Renal pelvis (tissue), 1 donor: ENCODE measurements at regions not wholly inside any gene's neighbourhood (a gene's known extent, or its start where the extent isn't known, plus 50 kb on each side); places are given as distances from the start of the nearest gene placed in this dataset.
"Not testable (repeated sequence)": the region's sequence is repeated elsewhere in the genome, so short reads cannot be mapped to it uniquely, and the experiment has no call there.

ENCODE experiments used
- DNase-seq: peaks from one replicate; pipeline ENCODE4 v3.0.0-alpha.2; 2013

DNA sequence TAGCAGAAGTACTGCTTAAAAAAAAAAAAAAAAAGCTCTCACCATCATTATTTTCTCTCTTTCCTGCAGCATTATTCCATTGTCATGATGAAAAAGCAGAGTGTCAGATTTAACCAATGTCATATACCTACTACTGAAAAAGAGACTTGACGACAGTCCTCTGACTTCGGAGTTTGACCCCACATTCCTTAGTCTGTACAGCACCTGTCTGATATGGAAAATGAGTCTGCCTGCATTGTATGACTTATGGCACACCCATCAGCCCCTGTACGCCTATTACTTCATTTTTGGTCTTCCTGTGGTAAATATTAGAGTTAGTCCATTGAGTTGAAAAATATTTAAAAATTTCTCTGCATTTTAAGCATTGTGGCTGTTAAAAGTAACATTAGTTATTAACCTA, 54.5 kb upstream of the NOX4 start:
- DNase-seq: no peak

DNA sequence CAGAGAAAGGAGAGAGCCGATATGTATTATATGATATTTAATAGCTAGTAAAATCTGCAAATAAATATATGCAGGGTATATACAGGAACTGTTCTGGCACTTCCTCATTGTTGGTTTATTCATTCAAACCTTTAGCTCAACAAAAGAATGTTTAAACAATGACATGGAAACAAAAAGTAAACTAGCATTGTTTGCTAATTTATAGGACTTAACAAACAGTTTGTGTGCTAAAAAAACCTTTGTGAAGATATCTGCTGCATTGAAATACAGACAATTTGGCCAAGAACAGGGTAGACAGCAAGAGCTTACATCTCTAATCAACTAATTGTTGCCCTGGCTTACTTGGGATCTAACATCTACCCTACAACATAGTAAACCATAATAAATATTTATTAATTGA, 64.6 kb upstream of the NOX4 start:
- not testable (repeated sequence) for DNase-seq

DNA sequence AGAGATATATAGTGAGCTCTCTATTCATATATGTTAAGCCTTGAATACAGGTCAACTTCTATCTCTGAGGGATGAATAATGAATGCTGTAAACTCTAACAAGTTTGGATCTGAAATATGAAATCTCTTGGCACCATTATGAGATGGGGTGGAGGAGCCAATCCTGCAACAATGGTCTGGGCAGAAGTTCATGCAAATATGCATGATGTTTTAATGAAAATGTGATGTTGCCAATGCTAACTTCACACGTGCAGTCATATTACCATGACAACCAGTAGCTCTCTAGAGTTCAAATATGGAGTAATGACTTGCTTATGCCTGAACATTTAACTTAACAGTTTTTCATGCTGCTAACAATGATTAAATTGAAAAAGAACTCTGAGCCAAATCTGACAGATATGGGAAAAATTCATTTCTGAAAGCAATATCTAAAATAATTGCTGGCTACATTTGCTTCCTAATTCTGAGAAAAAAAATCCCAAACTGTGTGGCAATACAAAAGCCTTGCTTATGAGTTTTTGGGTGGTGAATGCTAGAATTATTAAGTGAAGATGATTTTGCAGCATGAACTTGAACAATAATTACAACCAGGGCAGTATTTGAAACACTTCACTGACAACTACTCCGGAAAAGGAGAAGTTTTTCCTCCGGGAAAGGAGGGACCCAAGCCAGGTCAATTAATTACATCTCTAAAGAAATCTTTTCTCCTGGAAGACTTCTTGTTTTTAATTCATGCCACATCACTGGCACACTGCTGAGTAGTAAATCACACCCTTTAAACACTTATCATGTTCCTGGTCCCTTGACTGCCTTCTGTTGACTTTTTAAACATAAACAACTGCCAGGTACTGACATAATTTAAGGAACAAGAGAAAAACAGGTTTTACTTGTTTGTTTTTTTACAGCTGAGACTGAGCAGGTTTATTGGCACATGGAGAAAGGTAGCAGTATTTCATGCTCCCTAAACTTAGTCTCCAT, 65.8 kb upstream of the NOX4 start:
- peak; percentile 65 for DNase-seq

DNA sequence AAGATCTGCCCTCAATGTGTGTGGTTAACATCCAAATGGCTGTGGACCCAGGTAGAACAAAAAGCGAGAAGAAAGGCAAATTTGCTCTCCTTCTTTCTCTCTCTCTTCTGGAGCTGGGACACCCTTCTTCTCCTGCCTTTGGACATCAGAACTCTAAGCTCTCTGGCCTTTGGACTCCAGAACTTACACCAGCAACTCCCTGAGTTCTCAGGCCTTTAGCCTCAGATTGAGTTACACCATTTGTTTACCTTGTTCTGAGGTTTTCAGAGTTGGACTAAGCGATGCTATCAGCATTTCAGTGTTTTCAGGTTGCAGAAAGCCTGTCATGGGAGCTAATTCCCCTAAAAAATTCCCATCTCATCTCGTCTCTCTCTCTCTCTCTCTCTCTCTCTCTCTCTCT, 69.4 kb upstream of the NOX4 start:
- not testable (repeated sequence) for DNase-seq

DNA sequence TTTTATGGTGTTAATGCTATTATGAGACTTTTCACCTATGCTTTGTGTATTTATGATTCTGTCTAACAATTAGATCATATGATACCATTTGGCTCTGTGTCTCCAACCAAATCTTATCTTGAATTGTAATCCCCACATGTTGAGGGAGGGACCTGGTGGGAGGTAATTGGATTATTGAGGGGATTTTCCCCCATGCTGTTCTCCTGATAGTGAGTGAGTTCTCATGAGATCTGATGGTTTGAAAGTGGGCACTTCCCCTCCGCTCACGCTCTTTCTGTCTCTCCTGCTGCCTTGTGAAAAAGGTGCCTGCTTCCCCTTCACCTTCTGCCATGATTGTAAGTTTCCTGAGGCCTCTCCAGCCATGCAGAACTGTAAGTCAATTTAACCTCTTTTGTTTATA, 71.6 kb upstream of the NOX4 start:
- DNase-seq: not testable (repeated sequence)

DNA sequence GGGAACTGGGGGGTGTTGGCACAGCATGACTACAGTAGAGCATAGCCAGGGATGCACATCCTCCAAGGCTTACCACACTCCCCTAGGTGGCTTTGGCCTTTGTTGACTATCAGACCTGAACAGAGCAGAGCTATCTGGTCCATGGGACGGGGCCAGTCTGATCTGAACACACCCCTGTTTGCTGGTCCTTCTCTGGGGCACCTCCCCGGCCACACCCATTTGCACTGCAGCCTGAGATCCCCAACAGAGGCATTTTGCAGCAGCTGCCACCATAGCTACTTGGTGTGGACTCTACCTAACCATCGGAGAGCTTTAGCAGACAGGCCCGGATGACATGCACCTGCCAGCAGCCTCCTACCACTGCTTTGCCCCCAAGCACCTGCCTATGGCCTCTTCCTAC, 75.8 kb upstream of the NOX4 start:
- no peak for DNase-seq

DNA sequence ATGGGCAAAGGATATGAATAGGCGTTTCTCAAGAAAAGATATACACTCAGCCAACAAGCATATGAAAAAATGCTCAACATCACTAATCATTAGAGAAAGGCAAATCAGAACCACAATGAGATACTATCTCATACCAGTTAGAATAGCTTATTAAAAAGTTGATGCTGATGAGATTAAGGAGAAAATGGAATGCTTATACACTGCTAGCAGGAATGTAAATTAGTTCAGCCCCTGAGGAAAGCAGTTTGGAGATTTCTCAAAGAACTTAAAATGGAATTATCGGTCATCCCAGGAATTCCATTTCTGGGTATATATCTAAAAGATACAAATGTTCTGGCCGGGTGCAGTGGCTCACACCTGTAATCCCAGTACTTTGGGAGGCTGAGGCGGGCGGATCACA, 78.2 kb upstream of the NOX4 start:
- not testable (repeated sequence) for DNase-seq

DNA sequence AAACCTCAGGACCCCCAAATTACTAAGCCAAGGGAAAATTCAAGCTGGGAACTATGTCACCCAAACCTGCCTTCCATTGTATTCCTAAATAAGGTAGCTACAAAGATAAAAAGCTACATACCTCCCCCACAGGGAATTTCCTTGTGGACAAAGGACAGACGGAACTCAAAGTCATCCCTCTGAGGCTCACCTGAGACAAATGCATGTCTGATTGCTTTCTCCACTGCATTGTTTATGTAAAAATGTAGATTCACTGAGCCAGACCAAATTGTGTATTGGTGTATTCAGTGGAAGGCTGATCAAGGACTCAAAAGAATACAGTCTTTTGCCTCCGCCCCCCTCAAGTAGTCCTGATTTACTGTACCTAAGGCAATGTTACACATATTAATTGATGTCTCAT, 80.5 kb upstream of the NOX4 start:
- not testable (repeated sequence) for DNase-seq

DNA sequence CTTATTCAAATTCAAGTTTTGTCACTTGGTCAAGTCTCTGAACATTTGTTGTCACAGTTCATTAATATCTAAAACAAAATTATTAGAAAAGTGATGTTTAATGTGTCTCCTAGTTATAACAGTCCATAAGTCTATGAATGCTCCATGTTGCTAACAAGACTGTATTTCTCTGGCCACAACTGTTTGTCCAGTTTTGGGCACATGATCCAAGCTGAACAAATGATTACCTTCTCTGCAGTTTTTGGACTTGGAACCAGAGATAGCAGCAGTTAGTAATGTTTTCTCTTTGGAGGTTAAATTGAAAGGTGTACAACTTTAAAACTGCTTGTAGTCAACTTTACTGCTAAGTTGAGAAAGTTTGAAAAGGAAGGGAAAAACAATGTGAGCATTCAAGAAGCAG, 84.7 kb upstream of the NOX4 start:
- DNase-seq: not testable (repeated sequence)

DNA sequence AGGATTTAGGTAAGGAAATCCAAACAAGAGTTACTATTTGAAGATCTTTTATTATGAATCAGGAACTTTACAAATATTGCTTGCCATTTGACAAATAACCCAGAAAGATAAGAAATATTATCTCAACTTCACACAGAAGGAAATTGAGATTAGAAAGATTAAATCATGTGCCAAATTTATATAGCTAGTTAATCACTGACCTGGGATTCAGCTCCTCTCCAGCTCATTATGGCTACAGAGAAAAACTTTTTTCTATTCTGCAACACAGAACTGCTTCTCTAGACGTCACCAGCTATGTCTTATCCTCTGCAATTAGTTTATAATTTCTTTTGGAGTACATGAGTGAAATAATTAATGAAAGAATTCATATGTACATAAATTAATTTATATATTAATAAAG, 86.3 kb upstream of the NOX4 start:
- DNase-seq: not testable (repeated sequence)

DNA sequence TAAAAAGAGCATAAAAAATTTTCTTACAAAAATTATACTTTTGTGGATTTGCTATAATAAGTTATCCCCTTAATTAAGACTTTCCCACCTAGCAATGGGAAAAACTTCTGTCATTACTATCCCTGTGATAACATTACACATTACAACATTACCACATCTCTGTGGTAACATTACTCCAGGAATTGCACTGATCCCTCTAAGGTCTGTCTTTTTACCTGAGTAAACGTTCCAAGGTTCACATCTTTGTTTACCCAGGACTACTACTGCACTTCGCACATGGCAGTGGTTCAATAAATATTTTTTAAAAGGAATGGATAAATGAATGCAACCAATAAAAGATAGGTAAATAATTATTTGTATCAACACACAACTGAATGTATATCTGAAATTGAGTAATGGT, 92.4 kb upstream of the NOX4 start:
- no peak for DNase-seq

DNA sequence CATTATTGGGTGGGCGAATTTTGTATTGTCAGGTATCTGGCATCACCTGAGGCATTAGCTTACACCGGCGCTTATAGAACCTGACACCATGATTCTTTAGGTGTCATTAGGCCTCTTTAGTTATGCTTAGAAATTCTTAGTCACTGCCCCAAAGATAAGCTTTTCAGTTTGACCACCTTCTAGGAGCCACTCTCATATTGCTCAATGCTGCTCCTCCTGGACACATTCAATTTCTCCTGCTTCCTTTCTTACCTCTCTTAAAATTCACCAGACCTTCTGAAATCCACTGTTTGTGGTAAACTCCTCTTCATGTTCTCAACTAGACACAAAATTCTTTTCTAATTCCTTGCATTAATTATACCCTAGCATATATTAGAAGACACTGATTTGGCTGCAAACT, 93.9 kb upstream of the NOX4 start:
- DNase-seq: not testable (repeated sequence)

DNA sequence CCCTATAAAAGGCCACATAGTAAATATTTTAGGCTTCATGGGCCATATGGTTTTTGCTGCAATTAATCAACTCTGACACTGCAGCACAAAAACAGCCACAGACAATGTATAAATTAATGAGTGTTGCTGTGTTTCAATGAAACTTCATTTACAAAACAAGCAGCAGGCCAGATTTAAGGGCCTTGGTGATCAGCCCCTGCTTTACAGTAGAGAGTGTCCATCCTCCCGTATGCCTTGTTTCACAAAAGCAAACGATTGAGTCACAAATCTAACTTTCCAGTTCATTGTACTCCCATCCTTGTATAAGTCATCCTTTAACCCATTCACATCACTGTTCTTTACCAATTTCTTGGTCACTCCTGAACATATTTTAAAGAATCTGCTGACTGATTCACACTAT, 94.3 kb upstream of the NOX4 start:
- DNase-seq: not testable (repeated sequence)

DNA sequence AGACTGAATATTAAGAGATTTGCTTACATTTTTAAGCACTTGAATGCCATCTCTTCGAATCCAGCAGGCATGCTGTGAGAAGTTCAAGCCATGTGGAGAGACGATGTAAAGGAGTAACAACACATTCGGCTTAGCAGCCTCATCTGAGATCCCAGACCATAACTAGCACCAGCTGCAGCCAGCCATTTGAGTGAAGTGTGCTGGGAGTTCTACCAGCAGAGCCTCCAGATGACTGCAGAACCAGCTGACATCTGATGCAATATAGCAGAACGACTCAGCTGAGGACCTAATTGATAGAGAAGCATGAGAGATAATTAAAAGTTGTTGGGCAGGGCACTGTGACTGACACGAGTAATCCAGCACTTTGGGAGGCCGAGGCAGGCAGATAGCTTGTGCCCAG, 98.2 kb upstream of the NOX4 start:
- DNase-seq: not testable (repeated sequence)

DNA sequence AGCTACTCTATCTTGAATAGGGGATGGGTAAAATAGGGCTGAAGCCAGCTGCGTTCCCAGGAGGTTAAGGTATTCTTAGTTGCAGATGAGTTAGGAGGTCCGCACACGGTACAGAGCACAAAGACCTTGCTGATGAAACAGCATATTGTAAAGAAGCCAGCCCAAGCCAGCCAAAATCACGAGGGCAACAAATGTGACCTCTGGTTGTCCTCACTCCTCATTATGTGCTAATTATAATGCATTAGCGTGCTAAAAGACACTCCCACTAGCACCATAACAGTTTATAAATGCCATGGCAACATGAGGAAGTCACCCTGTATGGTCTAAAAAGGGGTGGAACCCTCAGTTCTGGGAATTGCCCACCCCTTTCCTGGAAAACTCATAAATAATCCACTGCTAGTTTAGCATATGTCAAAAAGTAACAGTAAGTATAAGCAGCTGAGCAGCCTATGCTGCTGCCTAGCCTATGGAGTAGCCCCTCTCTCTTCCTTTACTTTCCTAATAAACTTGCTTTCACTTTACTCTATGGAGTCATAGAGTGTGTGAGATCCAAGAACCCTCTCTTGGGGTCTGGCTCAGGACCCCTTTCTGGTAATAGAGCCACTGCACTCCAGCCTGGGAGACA, 98.9 kb upstream of the NOX4 start:
- not testable (repeated sequence) for DNase-seq

DNA sequence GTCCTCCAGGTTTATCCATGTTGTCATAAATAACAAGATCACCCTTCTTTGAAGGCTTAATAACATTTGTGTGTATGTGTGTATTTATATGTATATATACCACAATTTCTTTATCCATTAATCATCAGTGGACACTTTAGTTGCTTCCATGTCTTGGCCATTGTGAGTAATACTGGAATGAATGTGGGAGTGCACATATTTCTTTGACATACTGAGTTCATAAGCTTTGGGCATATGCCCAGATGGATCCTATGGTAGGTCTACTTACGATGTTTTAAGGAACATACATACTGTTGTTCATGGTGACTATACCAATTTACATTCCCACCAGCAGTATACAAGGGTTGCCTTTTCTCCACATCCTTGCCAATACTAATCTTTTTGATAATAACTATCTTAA, 108.8 kb upstream of the TRIM77 start:
- not testable (repeated sequence) for DNase-seq

DNA sequence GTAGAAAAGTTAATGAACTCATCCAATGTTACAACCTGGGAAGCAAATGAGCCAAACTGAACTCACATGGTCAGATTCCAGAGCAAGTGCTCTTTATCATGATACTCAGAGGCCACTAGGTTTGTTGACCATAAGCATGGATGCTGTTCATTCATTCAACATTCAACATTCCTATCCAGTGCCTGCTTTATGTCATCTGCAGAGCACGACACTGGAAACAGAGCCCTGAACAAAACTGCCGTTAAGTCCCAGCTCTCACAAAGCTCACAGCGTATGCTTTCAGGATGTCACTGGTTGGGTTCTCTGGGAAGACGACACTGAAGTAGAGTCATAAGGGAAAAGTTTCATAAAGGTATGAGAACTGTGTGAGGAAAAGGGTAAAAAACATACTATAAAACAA, 105.8 kb upstream of the TRIM77 start:
- DNase-seq: no peak

DNA sequence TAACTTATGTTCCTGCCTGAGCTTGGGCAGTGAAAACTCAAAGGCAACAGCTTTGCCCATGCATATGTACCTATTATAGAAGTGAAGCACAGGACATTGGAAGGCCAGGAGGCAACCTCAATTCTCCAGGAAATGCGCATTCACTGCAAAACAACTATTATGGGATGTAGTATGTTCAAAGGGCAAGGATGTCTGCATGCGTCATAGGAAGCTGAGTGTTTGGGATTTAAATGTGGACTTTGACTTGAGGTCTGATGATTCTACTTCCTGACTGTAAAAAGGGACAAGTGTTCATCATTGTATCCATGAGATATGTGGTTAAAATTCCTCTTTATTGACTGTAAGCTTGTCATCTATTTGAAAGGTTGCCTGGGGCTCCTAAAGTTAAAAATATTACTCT, 103.3 kb upstream of the TRIM77 start:
- not testable (repeated sequence) for DNase-seq

DNA sequence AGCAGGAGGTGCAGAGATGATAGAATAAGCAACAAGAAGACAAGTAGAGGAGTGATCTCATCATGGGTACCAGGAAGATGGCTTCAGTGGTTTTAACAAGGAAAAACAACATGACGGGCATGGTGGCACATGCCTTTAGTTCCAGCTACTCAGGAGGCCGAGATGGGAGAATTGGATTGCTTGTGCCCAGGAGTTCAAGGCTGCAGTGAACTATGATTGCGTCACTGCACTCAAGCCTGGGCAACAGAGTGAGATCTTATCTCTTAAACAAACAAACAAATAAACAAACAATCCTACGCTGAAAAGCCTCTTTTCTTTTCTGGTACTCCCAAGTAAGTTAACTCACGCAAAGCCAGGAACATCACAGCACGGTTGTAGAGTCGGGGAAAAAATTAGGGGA, 102.6 kb upstream of the TRIM77 start:
- not testable (repeated sequence) for DNase-seq

DNA sequence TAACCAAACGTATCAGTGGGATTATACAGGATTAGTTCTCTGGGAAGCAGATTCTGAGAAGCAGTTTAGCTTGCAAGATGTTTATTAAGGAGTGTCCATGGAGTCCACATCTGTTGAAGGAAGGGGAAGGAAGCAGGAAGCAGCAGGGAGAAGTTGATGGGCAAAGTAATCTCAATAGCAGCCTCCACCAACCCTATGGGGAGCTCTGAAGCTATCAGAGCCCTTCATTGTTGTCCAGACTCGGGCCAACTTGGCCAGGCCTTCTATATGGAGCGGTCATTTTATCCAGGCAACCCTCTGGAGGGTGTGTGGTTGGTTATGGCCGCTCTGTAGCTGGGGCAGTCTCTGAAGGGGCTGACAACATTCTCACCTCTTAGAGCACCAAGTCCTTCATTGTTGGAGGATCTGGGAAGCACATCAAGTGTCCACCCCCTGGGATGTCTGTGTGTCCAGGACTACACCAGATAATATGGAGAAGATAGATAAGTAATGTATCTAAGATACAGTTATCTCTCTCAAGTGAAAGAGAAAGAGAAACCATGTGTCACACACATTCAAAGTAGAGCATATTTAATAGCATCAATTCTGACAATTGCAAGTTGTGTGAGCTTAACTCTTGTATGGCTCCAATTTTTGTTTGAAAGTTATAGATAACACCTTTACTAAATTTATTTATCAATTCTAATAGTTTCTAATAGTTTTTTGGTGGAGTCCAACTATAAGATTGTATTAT, 101.7 kb upstream of the TRIM77 start:
- no peak for DNase-seq

DNA sequence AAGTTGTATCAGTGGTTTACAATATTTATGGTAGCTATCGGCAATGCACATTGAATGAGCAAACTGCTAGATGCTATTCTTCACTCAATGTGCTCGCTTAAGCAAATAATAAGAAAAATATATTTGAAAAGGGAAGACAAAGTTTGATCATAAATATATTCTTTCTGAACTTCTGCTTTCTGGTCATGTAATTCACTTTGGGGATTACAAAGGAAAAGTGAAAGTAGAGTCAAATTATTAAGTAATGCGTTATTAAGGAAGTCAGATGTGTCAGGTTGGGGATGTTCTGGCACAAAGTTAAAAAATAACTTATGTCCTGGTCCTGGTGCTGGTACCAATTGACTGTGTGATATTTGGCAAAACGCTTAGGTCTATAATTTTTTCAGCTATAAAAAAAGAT, 98.0 kb upstream of the TRIM77 start:
- DNase-seq: no peak

DNA sequence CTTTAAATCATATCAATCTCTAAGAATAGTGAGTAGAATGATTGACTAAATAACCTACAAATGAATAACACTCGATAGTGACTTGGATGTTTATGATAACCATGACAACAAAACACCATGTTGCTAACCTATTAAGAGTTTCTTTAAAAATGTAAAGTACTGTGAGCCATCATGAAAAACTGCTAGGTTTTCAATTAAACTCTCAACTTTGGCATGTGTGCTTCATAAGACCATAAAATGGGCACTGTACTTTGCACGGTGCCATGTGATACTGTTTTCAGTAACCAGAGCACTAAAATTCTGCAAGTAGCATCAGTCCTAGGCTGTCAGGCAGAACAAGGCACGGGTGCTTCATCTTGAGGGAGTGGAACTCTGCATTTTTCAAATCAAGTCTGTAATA, 96.2 kb upstream of the TRIM77 start:
- DNase-seq: peak; percentile 44

DNA sequence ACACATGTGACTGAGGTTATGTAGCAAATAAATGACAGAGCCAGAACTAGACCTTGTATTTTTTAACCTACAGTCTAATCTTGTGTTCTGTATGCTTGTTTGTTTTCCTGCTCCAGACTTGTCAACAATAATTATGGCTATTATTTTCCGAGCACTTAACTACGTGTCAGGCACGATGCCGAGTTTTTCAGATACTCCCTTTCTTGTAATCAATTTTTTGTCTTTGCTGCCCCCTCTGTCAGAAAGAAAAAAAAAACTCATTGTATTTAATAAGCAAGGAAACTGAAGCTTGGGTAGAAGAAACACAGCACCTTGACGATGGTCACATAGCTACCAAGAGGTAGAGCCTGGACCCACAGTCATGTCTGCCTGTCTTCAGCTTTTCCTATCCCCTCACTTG, 95.7 kb upstream of the TRIM77 start:
- peak; percentile 54 for DNase-seq
